ENCODE measurements at regions not wholly inside any gene's neighbourhood (a gene's known extent, or its start where the extent isn't known, plus 50 kb on each side); places are given as distances from the start of the nearest gene placed in this dataset.

GRCh38 chr10:84783909-84784308 is 455.5 kb downstream of the CCSER2 start:
- FAIRE-seq (no peak), ATAC-seq (no peak), DNase-seq (ENCODE audit: extremely low read depth in 1 of 4, low spot score in 3 of 4) (no peak)
- no peak overlapping the region for H3K9ac ChIP-seq (ENCODE audit: insufficient read depth in 1 of 2, low read depth in 2 of 2, low read length in 2 of 2)
- no peak overlapping the region for H3K4me2 ChIP-seq (ENCODE audit: insufficient read depth, low read length)
- H3K79me2 ChIP-seq (ENCODE audit: control insufficient read depth, insufficient read depth, low read length): no peaks in the 10 kb centered on the region
- TF ChIP-seq THAP12 (CRISPR knock-in tag; IDR thresholded peaks at IDR 0.05): no peak
- no peak for TF ChIP-seq CC2D1A (IDR thresholded peaks at IDR 0.05)
- TF ChIP-seq ZNF77 (CRISPR knock-in tag; IDR thresholded peaks at IDR 0.05): no peak
- TF ChIP-seq HCFC1 (IDR thresholded peaks at IDR 0.05; ENCODE audit: low read depth, low read length): no peak
- TF ChIP-seq THAP7 (CRISPR knock-in tag; IDR thresholded peaks at IDR 0.05): no peak
- TF ChIP-seq ZNF175 (CRISPR knock-in tag; IDR thresholded peaks at IDR 0.05; ENCODE audit: low read depth): no peak
- no peak for TF ChIP-seq CTCFL (IDR thresholded peaks at IDR 0.05; ENCODE audit: borderline replicate concordance, insufficient read depth, low read depth, low read length, poor library complexity, severe bottlenecking)
- TF ChIP-seq U2AF1 (optimal IDR thresholded peaks at IDR 0.05; ENCODE audit: low read depth, low read length): no peak
- no peak for TF ChIP-seq RREB1 (CRISPR knock-in tag; IDR thresholded peaks at IDR 0.05)
- no peaks in the 10 kb centered on the region for H4K20me1 ChIP-seq (replicated peaks; ENCODE audit: control insufficient read depth, insufficient read depth, low read length)
- no peaks in the 10 kb centered on the region for H3K9me1 ChIP-seq (ENCODE audit: control insufficient read depth, insufficient read depth, low read length)
- POLR2A ChIA-PET: no interaction called here
- CTCF ChIA-PET (ENCODE audit: low intra/inter-chr PET ratio): no interaction called here
- no TSS peak for BruUV-seq (replicated peaks)
- H3K27me3 ChIP-seq (ENCODE audit: control insufficient read depth in 2 of 2, insufficient read depth in 2 of 2, low read length in 2 of 2): no peaks in the 10 kb centered on the region
- no peak overlapping the region for H2AFZ ChIP-seq (ENCODE audit: low read depth, low read length)
- no peaks in the 10 kb centered on the region for H3K36me3 ChIP-seq (ENCODE audit: control insufficient read depth, insufficient read depth, low read length)
- no peaks in the 10 kb centered on the region for H3K4me1 ChIP-seq (replicated peaks in 1 of 2; ENCODE audit: control insufficient read depth in 2 of 2, insufficient read depth in 2 of 2, low read length in 2 of 2)
- no peak overlapping the region for H3K27ac ChIP-seq (ENCODE audit: extremely low read depth, low read depth, low read length)
- intact Hi-C loops (cut with micrococcal nuclease): no loop called here
- in situ Hi-C loops (cut with MboI): no loop called here
- H3K4me3 ChIP-seq: no peak overlapping the region
- H3K9me3 ChIP-seq (replicated peaks; ENCODE audit: control insufficient read depth, insufficient read depth, low read depth, low read length): no peaks in the 10 kb centered on the region

Data from K562 (cell line).